NK-92 treated with Interleukin-12 subunit alpha and Interleukin-12 subunit beta, amount 100 ng/mL, for 24 hours (cell line): ENCODE measurements at regions not wholly inside any gene's neighbourhood (a gene's known extent, or its start where the extent isn't known, plus 50 kb on each side); places are given as distances from the start of the nearest gene placed in this dataset.
"Not testable (repeated sequence)": the region's sequence is repeated elsewhere in the genome, so short reads cannot be mapped to it uniquely, and the experiment has no call there.

Source experiments
- DNase-seq: peaks from one replicate; lab custom pipeline; 2025; lab: John Stamatoyannopoulos, UW

GRCh38 chr4:127403471-127404084 is 229.2 kb upstream of the INTU start:
- no peak for DNase-seq

- DNase-seq, result no peak
Measured at GRCh38 chr4:127406187-127406586, 226.6 kb upstream of the INTU start.

- DNase-seq, result not testable (repeated sequence)
Measured at GRCh38 chr4:127407572-127407971, 225.2 kb upstream of the INTU start.

- no peak for DNase-seq
Measured at GRCh38 chr4:127410201-127410600, 222.6 kb upstream of the INTU start.

GRCh38 chr4:127410644-127411043 is 222.1 kb upstream of the INTU start:
- DNase-seq, result no peak

GRCh38 chr4:127414951-127415606 is 217.7 kb upstream of the INTU start:
- DNase-seq, result no peak

GRCh38 chr4:127416115-127416514 is 216.6 kb upstream of the INTU start:
- no peak for DNase-seq

- no peak for DNase-seq
Measured at GRCh38 chr4:127417885-127418535, 214.7 kb upstream of the INTU start.

GRCh38 chr4:127419431-127419830 is 213.3 kb upstream of the INTU start:
- no peak for DNase-seq

- no peak for DNase-seq
Measured at GRCh38 chr4:127421437-127421836, 211.3 kb upstream of the INTU start.

GRCh38 chr4:127425202-127425845 is 207.4 kb upstream of the INTU start:
- DNase-seq, result no peak

GRCh38 chr4:127425851-127426250 is 206.9 kb upstream of the INTU start:
- DNase-seq, result no peak

- DNase-seq, result no peak
Measured at GRCh38 chr4:127441571-127441970, 191.2 kb upstream of the INTU start.

- DNase-seq, result no peak
Measured at GRCh38 chr4:127445471-127445870, 187.3 kb upstream of the INTU start.

- DNase-seq, result no peak
Measured at GRCh38 chr4:127446427-127446885, 186.3 kb upstream of the INTU start.

- no peak for DNase-seq
Measured at GRCh38 chr4:127448986-127449385, 183.8 kb upstream of the INTU start.

GRCh38 chr4:127449449-127449848 is 183.3 kb upstream of the INTU start:
- no peak for DNase-seq

- no peak for DNase-seq
Measured at GRCh38 chr4:127450276-127450675, 182.5 kb upstream of the INTU start.

- DNase-seq, result no peak
Measured at GRCh38 chr4:127463883-127464282, 168.9 kb upstream of the INTU start.

- no peak for DNase-seq
Measured at GRCh38 chr4:127469542-127469941, 163.2 kb upstream of the INTU start.

GRCh38 chr4:127469959-127470809 is 162.6 kb upstream of the INTU start:
- no peak for DNase-seq

- DNase-seq, result not testable (repeated sequence)
Measured at GRCh38 chr4:127478271-127478670, 154.5 kb upstream of the INTU start.
